Left hindlimb (tissue), 1 donor: ENCODE measurements at regions not wholly inside any gene's neighbourhood (a gene's known extent, or its start where the extent isn't known, plus 50 kb on each side); places are given as distances from the start of the nearest gene placed in this dataset.

ENCODE experiments used
- DNase-seq: peaks from one replicate; pipeline ENCODE4 v3.0.0-alpha.2; 2018

GRCh38 chr12:85509857-85510256, 229.8 kb downstream of the ALX1 start:
- DNase-seq, result no peak

- no peak for DNase-seq
Measured at GRCh38 chr12:85516039-85516438, 236.0 kb downstream of the ALX1 start.

GRCh38 chr12:85516667-85517325, 236.8 kb downstream of the ALX1 start:
- no peak for DNase-seq

- DNase-seq, result no peak
Measured at GRCh38 chr12:85519163-85519562, 239.1 kb downstream of the ALX1 start.

GRCh38 chr12:85523197-85523596, 243.2 kb downstream of the ALX1 start:
- DNase-seq, result no peak

GRCh38 chr12:85527192-85527591, 247.2 kb downstream of the ALX1 start:
- no peak for DNase-seq

- DNase-seq, result no peak
Measured at GRCh38 chr12:85529896-85530295, 249.9 kb downstream of the ALX1 start.

- no peak for DNase-seq
Measured at GRCh38 chr12:85530456-85530855, 250.4 kb downstream of the ALX1 start.

- no peak for DNase-seq
Measured at GRCh38 chr12:85531341-85531740, 251.3 kb downstream of the ALX1 start.

GRCh38 chr12:85549640-85550039, 269.6 kb downstream of the ALX1 start:
- DNase-seq, result no peak

- DNase-seq, result no peak
Measured at GRCh38 chr12:85550924-85551323, 270.9 kb downstream of the ALX1 start.

- no peak for DNase-seq
Measured at GRCh38 chr12:85552461-85552860, 272.4 kb downstream of the ALX1 start.

GRCh38 chr12:85557850-85558249, 277.8 kb downstream of the ALX1 start:
- DNase-seq, result no peak

- no peak for DNase-seq
Measured at GRCh38 chr12:85558684-85559083, 277.5 kb downstream of the RASSF9 start.

- no peak for DNase-seq
Measured at GRCh38 chr12:85559127-85559526, 277.1 kb downstream of the RASSF9 start.

- DNase-seq, result no peak
Measured at GRCh38 chr12:85559536-85559935, 276.7 kb downstream of the RASSF9 start.

GRCh38 chr12:85562765-85563164, 273.4 kb downstream of the RASSF9 start:
- DNase-seq, result no peak

- DNase-seq, result no peak
Measured at GRCh38 chr12:85564786-85565185, 271.4 kb downstream of the RASSF9 start.

GRCh38 chr12:85568395-85569103, 267.7 kb downstream of the RASSF9 start:
- peak; percentile 14 for DNase-seq

GRCh38 chr12:85569261-85569660, 266.9 kb downstream of the RASSF9 start:
- DNase-seq, result no peak

GRCh38 chr12:85572956-85573355, 263.3 kb downstream of the RASSF9 start:
- DNase-seq, result no peak

GRCh38 chr12:85573635-85574214, 262.5 kb downstream of the RASSF9 start:
- DNase-seq, result no peak

GRCh38 chr12:85574291-85574690, 261.9 kb downstream of the RASSF9 start:
- DNase-seq, result no peak
